HG03066 (cell line): ENCODE measurements at regions not wholly inside any gene's neighbourhood (a gene's known extent, or its start where the extent isn't known, plus 50 kb on each side); places are given as distances from the start of the nearest gene placed in this dataset.
"Not testable (repeated sequence)": the region's sequence is repeated elsewhere in the genome, so short reads cannot be mapped to it uniquely, and the experiment has no call there.

ENCODE experiments used
- ATAC-seq: cut with Tn5 transposase; IDR thresholded peaks from one replicate; pipeline ENCODE4 v1.9.1; 2021; ENCODE audit warnings: low read depth; ENCODE audit not compliant: unreplicated experiment

GRCh38 chr14:101634202-101634849, 73.0 kb downstream of the DIO3 start:
- ATAC-seq, result no peak

GRCh38 chr14:101634850-101635748, 73.8 kb downstream of the DIO3 start:
- ATAC-seq, result no peak

GRCh38 chr14:101635749-101636560, 74.7 kb downstream of the DIO3 start:
- ATAC-seq, result peak; percentile 59

- ATAC-seq, result no peak
Observed at GRCh38 chr14:101639241-101639833, 78.0 kb downstream of the DIO3 start.

- no peak for ATAC-seq
Observed at GRCh38 chr14:101643651-101644050, 82.4 kb downstream of the DIO3 start.

- ATAC-seq, result no peak
Observed at GRCh38 chr14:101654051-101654450, 92.8 kb downstream of the DIO3 start.

- ATAC-seq, result no peak
Observed at GRCh38 chr14:101657372-101657771, 96.1 kb downstream of the DIO3 start.

- ATAC-seq, result no peak
Observed at GRCh38 chr14:101665478-101666078, 95.9 kb upstream of the PPP2R5C start.

- ATAC-seq, result no peak
Observed at GRCh38 chr14:101666264-101666663, 95.2 kb upstream of the PPP2R5C start.

GRCh38 chr14:101669629-101670028, 91.9 kb upstream of the PPP2R5C start:
- no peak for ATAC-seq

GRCh38 chr14:101673873-101674272, 87.6 kb upstream of the PPP2R5C start:
- no peak for ATAC-seq

- ATAC-seq, result not testable (repeated sequence)
Observed at GRCh38 chr14:101675835-101676234, 85.7 kb upstream of the PPP2R5C start.

- not testable (repeated sequence) for ATAC-seq
Observed at GRCh38 chr14:101677912-101678327, 83.6 kb upstream of the PPP2R5C start.

- ATAC-seq, result no peak
Observed at GRCh38 chr14:101681795-101682194, 79.7 kb upstream of the PPP2R5C start.

GRCh38 chr14:101683365-101683764, 78.1 kb upstream of the PPP2R5C start:
- no peak for ATAC-seq

GRCh38 chr14:101687756-101688546, 73.6 kb upstream of the PPP2R5C start:
- no peak for ATAC-seq

- ATAC-seq, result no peak
Observed at GRCh38 chr14:101689039-101689501, 72.4 kb upstream of the PPP2R5C start.

- ATAC-seq, result not testable (repeated sequence)
Observed at GRCh38 chr14:101689966-101690365, 71.5 kb upstream of the PPP2R5C start.

GRCh38 chr14:101695659-101696058, 65.8 kb upstream of the PPP2R5C start:
- no peak for ATAC-seq
